ENCODE measurements at regions not wholly inside any gene's neighbourhood (a gene's known extent, or its start where the extent isn't known, plus 50 kb on each side); places are given as distances from the start of the nearest gene placed in this dataset.

- no peak for TF ChIP-seq POLR2A (IDR thresholded peaks at IDR 0.05)
- no peak for TF ChIP-seq CTCF (IDR thresholded peaks at IDR 0.05)
- TF ChIP-seq POLR2AphosphoS5 (IDR thresholded peaks at IDR 0.05; ENCODE audit: insufficient read depth in 1 of 2, low read depth in 1 of 2) = no peak
These were observed 154.2 kb upstream of the SHISA6 start for GRCh38 chr17:11086646-11087340.

Data from vagina (tissue), 2 donors.